AG09319 (cell line): ENCODE measurements at regions not wholly inside any gene's neighbourhood (a gene's known extent, or its start where the extent isn't known, plus 50 kb on each side); places are given as distances from the start of the nearest gene placed in this dataset.
"Not testable (repeated sequence)": the region's sequence is repeated elsewhere in the genome, so short reads cannot be mapped to it uniquely, and the experiment has no call there.

Source experiments
- DNase-seq: peaks from one replicate; pipeline ENCODE4 v3.0.0-alpha.2; 2010; ENCODE audit warnings: low read depth; ENCODE audit errors: extremely low read depth
- TF ChIP-seq, protein P1 (sequence below): IDR thresholded peaks from 2 replicates; pipeline ENCODE4 v1.5.1; 2011; ENCODE audit warnings: low read depth, mild to moderate bottlenecking, inconsistent platforms, low read length, moderate library complexity

DNA sequence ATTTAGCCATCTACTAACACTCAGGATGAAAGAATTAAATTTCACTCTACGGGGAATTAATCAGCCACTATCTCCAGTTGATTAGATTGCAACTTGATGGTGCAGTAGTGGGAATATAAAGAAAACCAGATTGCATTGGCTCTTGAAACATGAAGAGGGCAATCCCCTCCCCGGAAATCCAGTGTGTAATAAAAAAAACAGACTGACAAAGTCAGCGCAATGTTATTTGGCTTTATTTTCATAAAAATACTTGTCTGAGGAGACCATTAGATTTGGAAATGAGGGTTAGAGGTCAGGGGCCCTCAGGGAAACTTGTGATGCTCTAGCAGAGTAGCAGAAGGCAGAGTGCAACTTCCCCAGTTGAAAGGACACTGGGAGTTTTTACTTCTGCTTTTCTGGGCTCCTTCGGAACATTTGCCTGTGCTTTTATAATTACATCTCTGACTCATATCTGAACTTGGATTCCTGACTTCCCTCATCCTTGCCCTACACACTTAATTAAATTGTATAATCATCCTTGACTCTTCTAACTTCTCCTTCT, 326.8 kb downstream of the TUSC7 start:
- TF ChIP-seq, protein P1, sequence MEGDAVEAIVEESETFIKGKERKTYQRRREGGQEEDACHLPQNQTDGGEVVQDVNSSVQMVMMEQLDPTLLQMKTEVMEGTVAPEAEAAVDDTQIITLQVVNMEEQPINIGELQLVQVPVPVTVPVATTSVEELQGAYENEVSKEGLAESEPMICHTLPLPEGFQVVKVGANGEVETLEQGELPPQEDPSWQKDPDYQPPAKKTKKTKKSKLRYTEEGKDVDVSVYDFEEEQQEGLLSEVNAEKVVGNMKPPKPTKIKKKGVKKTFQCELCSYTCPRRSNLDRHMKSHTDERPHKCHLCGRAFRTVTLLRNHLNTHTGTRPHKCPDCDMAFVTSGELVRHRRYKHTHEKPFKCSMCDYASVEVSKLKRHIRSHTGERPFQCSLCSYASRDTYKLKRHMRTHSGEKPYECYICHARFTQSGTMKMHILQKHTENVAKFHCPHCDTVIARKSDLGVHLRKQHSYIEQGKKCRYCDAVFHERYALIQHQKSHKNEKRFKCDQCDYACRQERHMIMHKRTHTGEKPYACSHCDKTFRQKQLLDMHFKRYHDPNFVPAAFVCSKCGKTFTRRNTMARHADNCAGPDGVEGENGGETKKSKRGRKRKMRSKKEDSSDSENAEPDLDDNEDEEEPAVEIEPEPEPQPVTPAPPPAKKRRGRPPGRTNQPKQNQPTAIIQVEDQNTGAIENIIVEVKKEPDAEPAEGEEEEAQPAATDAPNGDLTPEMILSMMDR = no peak
- DNase-seq = peak; percentile 47

DNA sequence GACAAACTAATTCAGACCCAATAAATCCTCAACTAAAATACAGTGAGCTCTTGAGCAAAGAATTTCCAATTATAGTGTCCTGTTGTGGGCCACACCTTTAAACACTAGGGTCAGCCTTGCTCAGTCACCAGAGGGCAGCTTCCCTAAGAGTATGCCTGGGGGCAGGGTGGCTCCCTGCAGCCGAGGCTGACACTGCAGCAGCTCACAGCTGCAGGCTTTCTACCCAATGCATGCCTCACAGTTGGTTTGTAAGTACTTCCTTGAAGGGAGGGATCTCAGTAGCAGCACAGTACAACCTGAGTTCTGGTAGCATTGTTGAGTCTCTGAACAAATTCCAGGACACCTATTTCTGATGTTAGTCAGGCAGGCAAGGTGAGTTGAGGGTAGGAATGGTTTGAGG, 335.6 kb downstream of the TUSC7 start:
- TF ChIP-seq, protein P1 = no peak
- DNase-seq = no peak

DNA sequence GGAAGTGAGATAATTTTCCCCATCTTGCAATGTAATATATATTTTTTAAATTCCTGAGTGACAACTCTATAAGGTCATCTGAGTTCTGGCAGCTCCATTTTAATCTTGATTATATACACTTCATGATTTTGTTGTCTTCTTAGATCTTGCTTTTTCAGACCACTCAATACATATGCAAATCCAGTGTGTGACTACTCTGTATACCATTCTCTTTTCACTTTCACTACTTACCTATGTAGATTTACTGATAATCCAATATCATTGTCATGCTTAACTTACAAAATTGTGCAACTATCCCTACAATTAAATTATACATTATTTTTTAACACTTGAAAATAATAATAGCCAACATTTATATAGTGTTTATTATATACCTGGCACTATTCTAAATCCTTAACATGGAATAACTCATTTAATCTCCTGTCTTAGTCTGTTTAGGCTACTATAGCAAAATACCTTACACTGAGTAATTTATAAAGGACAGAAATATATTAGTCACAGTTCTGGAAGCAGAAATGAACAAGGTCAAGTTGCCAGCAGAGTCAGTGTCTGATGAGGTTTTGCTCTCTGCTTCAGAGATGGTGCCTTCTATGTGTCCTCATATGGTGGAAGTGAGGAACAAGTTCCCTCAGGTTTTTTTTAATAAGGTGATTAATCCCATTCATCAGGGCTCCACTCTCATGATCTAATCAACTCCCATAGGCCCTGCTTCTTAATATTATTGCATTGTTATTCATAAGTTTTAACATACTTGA, 338.5 kb downstream of the TUSC7 start:
- no peak for DNase-seq
- TF ChIP-seq, protein P1 = no peak

DNA sequence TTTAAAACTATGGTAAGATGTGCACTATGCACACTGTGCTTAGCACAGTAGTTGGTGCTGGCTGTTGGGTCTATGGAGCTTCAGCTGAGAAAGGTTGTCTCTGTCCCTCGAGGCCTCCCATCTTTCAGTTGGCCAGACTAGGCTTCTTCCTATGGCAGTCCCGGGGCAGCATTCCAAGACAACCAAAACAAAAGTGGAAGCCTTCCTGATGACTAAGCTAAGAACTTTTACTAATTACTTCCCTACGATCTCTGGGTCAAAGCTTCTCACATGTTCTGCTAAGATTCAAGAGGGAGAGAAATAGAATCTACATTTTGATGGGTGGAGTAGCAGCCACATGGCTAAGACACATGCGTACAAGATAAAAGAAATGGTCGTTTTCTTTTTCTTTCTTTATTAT, 342.8 kb downstream of the TUSC7 start:
- TF ChIP-seq, protein P1 = no peak
- peak; percentile 8 for DNase-seq

DNA sequence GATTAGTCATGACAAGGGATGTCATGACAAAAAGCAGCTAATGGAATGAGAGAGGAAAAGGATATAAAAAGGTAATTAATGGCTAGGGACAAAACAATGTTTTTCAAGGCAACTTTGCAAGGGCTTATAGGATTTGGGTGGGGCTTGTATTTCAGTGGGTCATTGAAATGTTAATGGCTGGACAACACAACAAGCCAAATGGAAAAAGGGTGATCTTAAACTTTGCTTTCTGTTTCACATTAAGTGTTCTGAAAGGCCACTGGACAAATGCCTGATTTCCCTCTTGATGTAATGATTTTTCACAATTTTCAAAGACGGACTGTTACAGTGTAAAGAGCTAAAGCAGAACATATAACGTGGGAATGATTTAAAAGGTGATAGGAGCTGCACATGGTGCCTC, 345.0 kb downstream of the TUSC7 start:
- DNase-seq = no peak
- TF ChIP-seq, protein P1 = no peak

DNA sequence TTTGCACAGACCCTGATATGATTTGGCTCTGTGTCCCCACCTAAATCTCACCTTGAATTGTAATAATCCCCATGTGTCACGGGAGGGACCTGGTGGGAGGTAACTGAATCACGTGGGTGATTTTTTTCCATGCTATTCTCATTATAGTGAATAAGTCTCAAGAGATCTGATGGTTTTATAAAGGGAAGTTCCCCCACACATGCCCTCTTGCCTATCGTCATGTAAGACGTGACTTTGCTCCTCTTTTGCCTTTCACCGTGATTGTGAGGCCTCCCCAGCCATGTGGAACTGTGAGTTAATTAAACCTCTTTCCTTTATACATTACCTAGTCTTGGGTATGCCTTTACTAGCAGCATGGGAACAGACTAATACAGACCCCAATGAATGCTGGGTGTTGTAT, 347.4 kb downstream of the TUSC7 start:
- DNase-seq = not testable (repeated sequence)

DNA sequence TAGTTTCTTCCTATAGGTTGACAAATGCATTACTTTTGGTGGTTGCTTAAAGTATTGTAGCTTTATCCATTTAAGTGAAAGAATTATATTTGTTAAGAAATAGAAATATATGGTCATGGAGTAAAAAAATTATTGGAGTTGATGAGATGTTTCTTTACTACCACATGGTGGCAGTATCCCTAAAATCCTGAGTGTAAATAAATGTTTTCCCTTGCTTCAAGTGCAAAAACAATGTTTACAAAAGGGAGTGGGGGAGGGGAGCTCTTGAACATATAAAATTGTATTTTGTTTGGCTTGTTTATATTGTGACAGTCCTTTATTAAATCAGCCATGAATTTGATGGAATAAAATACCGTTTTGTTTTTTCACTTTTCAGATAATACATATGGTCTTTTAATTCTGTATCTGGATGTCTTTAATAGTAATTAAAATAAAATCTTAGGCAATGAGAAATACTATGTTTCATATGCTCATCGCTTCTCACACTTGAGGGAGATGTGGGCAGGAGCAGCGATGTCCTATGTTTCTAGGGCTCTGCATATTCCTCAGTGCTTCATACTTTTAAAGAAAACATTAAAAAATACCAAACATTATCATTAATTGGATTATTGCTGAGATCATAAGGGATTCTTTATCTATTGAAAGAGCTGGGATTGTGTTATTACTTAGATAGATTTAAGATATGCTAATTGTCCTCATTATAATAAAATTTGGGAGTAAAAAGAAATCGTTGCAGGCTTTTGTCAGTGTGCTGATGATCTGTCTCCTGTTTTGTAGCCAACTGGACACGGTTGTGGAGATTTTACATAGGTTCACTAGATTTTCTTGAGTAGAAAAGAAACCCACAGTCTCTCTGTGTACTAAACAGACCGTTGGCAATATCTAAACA, 349.7 kb downstream of the TUSC7 start:
- TF ChIP-seq, protein P1 = peak; percentile 32
- DNase-seq = no peak
